ENCODE measurements at regions not wholly inside any gene's neighbourhood (a gene's known extent, or its start where the extent isn't known, plus 50 kb on each side); places are given as distances from the start of the nearest gene placed in this dataset.
"Not testable (repeated sequence)": the region's sequence is repeated elsewhere in the genome, so short reads cannot be mapped to it uniquely, and the experiment has no call there.

- WGBS (ENCODE audit: insufficient coverage) = 98% methylated on average over 3 of the region's 5 CpGs
- no peak for DNase-seq
- Histone ChIP-seq H3K4me3 (ENCODE audit: low read length) (no peak overlapping the region), H3K27ac (ENCODE audit: low read length) (no peak overlapping the region), H3K36me3 (ENCODE audit: control insufficient read depth, insufficient read depth, low read length) (no peaks in the 10 kb centered on the region), H3K9me3 (replicated peaks; ENCODE audit: control insufficient read depth, low read depth, low read length) (no peaks in the 10 kb centered on the region), H3K4me1 (ENCODE audit: control insufficient read depth, insufficient read depth, low read length) (no peaks in the 10 kb centered on the region), H3K27me3 (ENCODE audit: control insufficient read depth, insufficient read depth, low read length) (no peaks in the 10 kb centered on the region)
Observed at GRCh38 chr10:65779985-65780384, 1145.9 kb upstream of the LRRTM3 start.

GRCh38 chr10:65786279-65786678, 1139.6 kb upstream of the LRRTM3 start:
- no peaks in the 10 kb centered on the region for H3K36me3 ChIP-seq (ENCODE audit: control insufficient read depth, insufficient read depth, low read length)
- H3K4me1 ChIP-seq (ENCODE audit: control insufficient read depth, insufficient read depth, low read length) = no peaks in the 10 kb centered on the region
- no CpG with 5 or more reads among the region's 2 CpGs for WGBS (ENCODE audit: insufficient coverage)
- no peak overlapping the region for H3K27ac ChIP-seq (ENCODE audit: low read length)
- H3K4me3 ChIP-seq (ENCODE audit: low read length) = no peak overlapping the region
- DNase-seq = no peak
- no peaks in the 10 kb centered on the region for H3K9me3 ChIP-seq (replicated peaks; ENCODE audit: control insufficient read depth, low read depth, low read length)
- H3K27me3 ChIP-seq (ENCODE audit: control insufficient read depth, insufficient read depth, low read length) = no peaks in the 10 kb centered on the region

GRCh38 chr10:65787571-65787970, 1138.3 kb upstream of the LRRTM3 start:
- H3K4me1 ChIP-seq (ENCODE audit: control insufficient read depth, insufficient read depth, low read length) = no peaks in the 10 kb centered on the region

GRCh38 chr10:65788271-65788670, 1137.6 kb upstream of the LRRTM3 start:
- Histone ChIP-seq H3K27me3 (ENCODE audit: control insufficient read depth, insufficient read depth, low read length) (no peaks in the 10 kb centered on the region), H3K9me3 (replicated peaks; ENCODE audit: control insufficient read depth, low read depth, low read length) (no peaks in the 10 kb centered on the region), H3K4me3 (ENCODE audit: low read length) (no peak overlapping the region), H3K36me3 (ENCODE audit: control insufficient read depth, insufficient read depth, low read length) (no peaks in the 10 kb centered on the region), H3K27ac (ENCODE audit: low read length) (no peak overlapping the region), H3K4me1 (ENCODE audit: control insufficient read depth, insufficient read depth, low read length) (no peaks in the 10 kb centered on the region)
- DNase-seq = peak; percentile 25

More at GRCh38 chr10:65787571-65787970, 1138.3 kb upstream of the LRRTM3 start:
- no peaks in the 10 kb centered on the region for H3K27me3 ChIP-seq (ENCODE audit: control insufficient read depth, insufficient read depth, low read length)
- H3K36me3 ChIP-seq (ENCODE audit: control insufficient read depth, insufficient read depth, low read length) = no peaks in the 10 kb centered on the region
- WGBS (ENCODE audit: insufficient coverage) = no CpG with 5 or more reads among the region's 1 CpG
- H3K9me3 ChIP-seq (replicated peaks; ENCODE audit: control insufficient read depth, low read depth, low read length) = no peaks in the 10 kb centered on the region
- no peak for DNase-seq
- no peak overlapping the region for H3K4me3 ChIP-seq (ENCODE audit: low read length)
- no peak overlapping the region for H3K27ac ChIP-seq (ENCODE audit: low read length)

GRCh38 chr10:65791979-65792378, 1133.9 kb upstream of the LRRTM3 start:
- no peaks in the 10 kb centered on the region for H3K4me1 ChIP-seq (ENCODE audit: control insufficient read depth, insufficient read depth, low read length)
- no peak overlapping the region for H3K4me3 ChIP-seq (ENCODE audit: low read length)
- no peaks in the 10 kb centered on the region for H3K27me3 ChIP-seq (ENCODE audit: control insufficient read depth, insufficient read depth, low read length)
- no peak overlapping the region for H3K27ac ChIP-seq (ENCODE audit: low read length)
- H3K36me3 ChIP-seq (ENCODE audit: control insufficient read depth, insufficient read depth, low read length) = no peaks in the 10 kb centered on the region
- DNase-seq = no peak
- no CpG with 5 or more reads among the region's 1 CpG for WGBS (ENCODE audit: insufficient coverage)
- H3K9me3 ChIP-seq (replicated peaks; ENCODE audit: control insufficient read depth, low read depth, low read length) = no peaks in the 10 kb centered on the region

- Histone ChIP-seq H3K27me3 (ENCODE audit: control insufficient read depth, insufficient read depth, low read length) (no peaks in the 10 kb centered on the region), H3K36me3 (ENCODE audit: control insufficient read depth, insufficient read depth, low read length) (no peaks in the 10 kb centered on the region), H3K4me1 (ENCODE audit: control insufficient read depth, insufficient read depth, low read length) (no peaks in the 10 kb centered on the region), H3K27ac (ENCODE audit: low read length) (no peak overlapping the region), H3K9me3 (replicated peaks; ENCODE audit: control insufficient read depth, low read depth, low read length) (no peaks in the 10 kb centered on the region), H3K4me3 (ENCODE audit: low read length) (no peak overlapping the region)
- WGBS (ENCODE audit: insufficient coverage) = 63% methylated on average over 2 of the region's 4 CpGs
- DNase-seq = peak; percentile 62
Observed at GRCh38 chr10:65793738-65794425, 1132.0 kb upstream of the LRRTM3 start.

- not testable (repeated sequence) for H3K27ac ChIP-seq (ENCODE audit: low read length); H3K27me3 ChIP-seq (ENCODE audit: control insufficient read depth, insufficient read depth, low read length); H3K36me3 ChIP-seq (ENCODE audit: control insufficient read depth, insufficient read depth, low read length); H3K4me3 ChIP-seq (ENCODE audit: low read length); DNase-seq; H3K9me3 ChIP-seq (replicated peaks; ENCODE audit: control insufficient read depth, low read depth, low read length); H3K4me1 ChIP-seq (ENCODE audit: control insufficient read depth, insufficient read depth, low read length)
- 95% methylated on average over 12 of the region's 19 CpGs for WGBS (ENCODE audit: insufficient coverage)
Observed at GRCh38 chr10:65794861-65795260, 1131.0 kb upstream of the LRRTM3 start.

- Histone ChIP-seq H3K36me3 (ENCODE audit: control insufficient read depth, insufficient read depth, low read length) (no peaks in the 10 kb centered on the region), H3K4me1 (ENCODE audit: control insufficient read depth, insufficient read depth, low read length) (no peaks in the 10 kb centered on the region), H3K27ac (ENCODE audit: low read length) (no peak overlapping the region), H3K4me3 (ENCODE audit: low read length) (no peak overlapping the region), H3K9me3 (replicated peaks; ENCODE audit: control insufficient read depth, low read depth, low read length) (no peaks in the 10 kb centered on the region), H3K27me3 (ENCODE audit: control insufficient read depth, insufficient read depth, low read length) (no peaks in the 10 kb centered on the region)
- 50% methylated on average over 1 of the region's 2 CpGs for WGBS (ENCODE audit: insufficient coverage)
- DNase-seq = no peak
Observed at GRCh38 chr10:65796472-65796871, 1129.4 kb upstream of the LRRTM3 start.

- H3K9me3 ChIP-seq (replicated peaks; ENCODE audit: control insufficient read depth, low read depth, low read length) = no peaks in the 10 kb centered on the region
- H3K4me1 ChIP-seq (ENCODE audit: control insufficient read depth, insufficient read depth, low read length) = no peaks in the 10 kb centered on the region
- WGBS (ENCODE audit: insufficient coverage) = 56% methylated on average over 2 of the region's 3 CpGs
- no peaks in the 10 kb centered on the region for H3K36me3 ChIP-seq (ENCODE audit: control insufficient read depth, insufficient read depth, low read length)
- no peak for DNase-seq
- no peak overlapping the region for H3K4me3 ChIP-seq (ENCODE audit: low read length)
- H3K27me3 ChIP-seq (ENCODE audit: control insufficient read depth, insufficient read depth, low read length) = no peaks in the 10 kb centered on the region
- H3K27ac ChIP-seq (ENCODE audit: low read length) = no peak overlapping the region
Observed at GRCh38 chr10:65798133-65798532, 1127.7 kb upstream of the LRRTM3 start.

GRCh38 chr10:65802391-65802790, 1123.4 kb upstream of the LRRTM3 start:
- no peak overlapping the region for H3K4me3 ChIP-seq (ENCODE audit: low read length)
- no peaks in the 10 kb centered on the region for H3K36me3 ChIP-seq (ENCODE audit: control insufficient read depth, insufficient read depth, low read length)
- H3K4me1 ChIP-seq (ENCODE audit: control insufficient read depth, insufficient read depth, low read length) = no peaks in the 10 kb centered on the region
- no peak for DNase-seq
- no peak overlapping the region for H3K27ac ChIP-seq (ENCODE audit: low read length)
- H3K27me3 ChIP-seq (ENCODE audit: control insufficient read depth, insufficient read depth, low read length) = no peaks in the 10 kb centered on the region
- H3K9me3 ChIP-seq (replicated peaks; ENCODE audit: control insufficient read depth, low read depth, low read length) = no peaks in the 10 kb centered on the region
- WGBS (ENCODE audit: insufficient coverage) = 100% methylated on average over 1 of the region's 2 CpGs

GRCh38 chr10:65805511-65805910, 1120.3 kb upstream of the LRRTM3 start:
- no peaks in the 10 kb centered on the region for H3K4me1 ChIP-seq (ENCODE audit: control insufficient read depth, insufficient read depth, low read length)
- H3K36me3 ChIP-seq (ENCODE audit: control insufficient read depth, insufficient read depth, low read length) = no peaks in the 10 kb centered on the region
- WGBS (ENCODE audit: insufficient coverage) = no CpG with 5 or more reads among the region's 1 CpG
- H3K27ac ChIP-seq (ENCODE audit: low read length) = no peak overlapping the region
- no peak for DNase-seq
- no peaks in the 10 kb centered on the region for H3K27me3 ChIP-seq (ENCODE audit: control insufficient read depth, insufficient read depth, low read length)
- no peak overlapping the region for H3K4me3 ChIP-seq (ENCODE audit: low read length)
- H3K9me3 ChIP-seq (replicated peaks; ENCODE audit: control insufficient read depth, low read depth, low read length) = no peaks in the 10 kb centered on the region
